ENCODE measurements at regions not wholly inside any gene's neighbourhood (a gene's known extent, or its start where the extent isn't known, plus 50 kb on each side); places are given as distances from the start of the nearest gene placed in this dataset.

- no peaks in the 10 kb centered on the region for H3F3A ChIP-seq (ENCODE audit: low read length, unreplicated experiment)
- no TSS peak for BruUV-seq (replicated peaks)
- H3K4me2 ChIP-seq (ENCODE audit: low read length), result no peak overlapping the region
- H3K4me3 ChIP-seq (ENCODE audit: low read length), result no peak overlapping the region
- H3K9me3 ChIP-seq (ENCODE audit: low read length), result peaks cover 3% of the 10 kb centered on the region; the same call in 1 of the 2 replicates
- no peaks in the 10 kb centered on the region for H3K9me2 ChIP-seq (replicated peaks; ENCODE audit: low read length)
- H3K27ac ChIP-seq (ENCODE audit: low read length), result no peak overlapping the region
- H3K27me3 ChIP-seq (ENCODE audit: low read length), result no peaks in the 10 kb centered on the region
- intact Hi-C loops (cut with micrococcal nuclease), result no loop called here
- no peaks in the 10 kb centered on the region for H3K4me1 ChIP-seq (ENCODE audit: insufficient read depth, low read length)
- no peak for TF ChIP-seq EZH2 (IDR thresholded peaks at IDR 0.05; ENCODE audit: low read length, unreplicated experiment)
- no peaks in the 10 kb centered on the region for H4K20me1 ChIP-seq (ENCODE audit: low read length)
- ChIA-PET POLR2A (ENCODE audit: unreplicated experiment) (no interaction called here), CTCF (no interaction called here)
- DNase-seq (peak; percentile 60), ATAC-seq (no peak)
- H2AFZ ChIP-seq (ENCODE audit: low read length), result no peak overlapping the region
- H3K9ac ChIP-seq (ENCODE audit: low read length), result no peak overlapping the region
- no peaks in the 10 kb centered on the region for H3K79me2 ChIP-seq (ENCODE audit: low read length)
- no peaks in the 10 kb centered on the region for H3K36me3 ChIP-seq (ENCODE audit: low read depth, low read length)
These were observed 905.8 kb downstream of the IGSF11 start for GRCh38 chr3:118128886-118129285.

GRCh38 chr3:118137778-118138177 lies 896.9 kb downstream of the IGSF11 start:
- H3K4me3 ChIP-seq (ENCODE audit: low read length), result no peak overlapping the region
- no TSS peak for BruUV-seq (replicated peaks)

GRCh38 chr3:118144919-118145318 lies 889.7 kb downstream of the IGSF11 start:
- no peaks in the 10 kb centered on the region for H3F3A ChIP-seq (ENCODE audit: low read length, unreplicated experiment)
- no peak overlapping the region for H3K4me2 ChIP-seq (ENCODE audit: low read length)
- H4K20me1 ChIP-seq (ENCODE audit: low read length), result no peaks in the 10 kb centered on the region
- no peaks in the 10 kb centered on the region for H3K79me2 ChIP-seq (ENCODE audit: low read length)
- H3K9ac ChIP-seq (ENCODE audit: low read length), result no peak overlapping the region
- no peak for TF ChIP-seq EZH2 (IDR thresholded peaks at IDR 0.05; ENCODE audit: low read length, unreplicated experiment)
- TF ChIP-seq EZH2phosphoT487 (IDR thresholded peaks at IDR 0.05; ENCODE audit: borderline replicate concordance, low read length), result no peak
- no peak for TF ChIP-seq CTCF (conservative IDR thresholded peaks at IDR 0.05; ENCODE audit: low read depth, low read length)
- POLR2A ChIA-PET (ENCODE audit: unreplicated experiment), result no interaction called here
- no peaks in the 10 kb centered on the region for H3K27me3 ChIP-seq (ENCODE audit: low read length)
- H3K27ac ChIP-seq (ENCODE audit: low read length), result no peak overlapping the region
- H3K4me3 ChIP-seq (ENCODE audit: low read length), result no peak overlapping the region
- H3K36me3 ChIP-seq (ENCODE audit: low read depth, low read length), result no peaks in the 10 kb centered on the region; the same call in 1 of the 2 replicates
- H3K9me2 ChIP-seq (replicated peaks; ENCODE audit: low read length), result no peaks in the 10 kb centered on the region
- CTCF ChIA-PET, result no interaction called here
- ATAC-seq, result no peak
- intact Hi-C loops (cut with micrococcal nuclease), result no loop called here
- no peak overlapping the region for H2AFZ ChIP-seq (ENCODE audit: low read length)
- no TSS peak for BruUV-seq (replicated peaks)
- no peak for DNase-seq
- peaks cover 8% of the 10 kb centered on the region; the same call in 1 of the 2 replicates for H3K9me3 ChIP-seq (ENCODE audit: low read length)
- no peaks in the 10 kb centered on the region for H3K4me1 ChIP-seq (ENCODE audit: insufficient read depth, low read length)

More at GRCh38 chr3:118137778-118138177, 896.9 kb downstream of the IGSF11 start:
- peaks cover 18% of the 10 kb centered on the region; the same call in 1 of the 2 replicates for H3K9me3 ChIP-seq (ENCODE audit: low read length)
- POLR2A ChIA-PET (ENCODE audit: unreplicated experiment), result no interaction called here
- no peak overlapping the region for H2AFZ ChIP-seq (ENCODE audit: low read length)
- H3K4me2 ChIP-seq (ENCODE audit: low read length), result no peak overlapping the region
- ATAC-seq (no peak), DNase-seq (no peak)
- H3K27me3 ChIP-seq (ENCODE audit: low read length), result no peaks in the 10 kb centered on the region
- H3K4me1 ChIP-seq (ENCODE audit: insufficient read depth, low read length), result no peaks in the 10 kb centered on the region
- intact Hi-C loops (cut with micrococcal nuclease), result no loop called here
- no peak overlapping the region for H3K9ac ChIP-seq (ENCODE audit: low read length)
- H3K36me3 ChIP-seq (ENCODE audit: low read depth, low read length), result no peaks in the 10 kb centered on the region
- no peak for TF ChIP-seq EZH2 (IDR thresholded peaks at IDR 0.05; ENCODE audit: low read length, unreplicated experiment)
- TF ChIP-seq CTCF (conservative IDR thresholded peaks at IDR 0.05; ENCODE audit: low read depth, low read length), result no peak
- no peak for TF ChIP-seq EZH2phosphoT487 (IDR thresholded peaks at IDR 0.05; ENCODE audit: borderline replicate concordance, low read length)
- H4K20me1 ChIP-seq (ENCODE audit: low read length), result no peaks in the 10 kb centered on the region
- no peak overlapping the region for H3K27ac ChIP-seq (ENCODE audit: low read length)
- H3K79me2 ChIP-seq (ENCODE audit: low read length), result no peaks in the 10 kb centered on the region
- CTCF ChIA-PET, result no interaction called here
- H3K9me2 ChIP-seq (replicated peaks; ENCODE audit: low read length), result no peaks in the 10 kb centered on the region
- H3F3A ChIP-seq (ENCODE audit: low read length, unreplicated experiment), result no peaks in the 10 kb centered on the region

Measured in PC-3 (cell line).